K562 (cell line): ENCODE measurements at regions not wholly inside any gene's neighbourhood (a gene's known extent, or its start where the extent isn't known, plus 50 kb on each side); places are given as distances from the start of the nearest gene placed in this dataset.
A peak's percentile ranks its signal among the peaks of the same experiment; 100 is the strongest.

Source experiments
- ATAC-seq: fragments of 200-7000 bp; cut with Tn5 transposase; 3 replicates; pipeline ENCODE4 v1.9.1; 2020; ENCODE audit warnings: moderate library complexity
- BruUV-seq: library from RNA; stranded (reverse); fragments of 400-500 nt; replicated peaks from 2 replicates; lab custom pipeline; 2021; lab: Mats Ljungman, UMichigan
- CTCF ChIA-PET: fragments of 300-600 bp; formaldehyde crosslinking; extraction: SDS; loops from one replicate; lab custom pipeline; 2021; ENCODE audit warnings: low intra/inter-chr PET ratio; lab: Yijun Ruan, JAX
- POLR2A ChIA-PET: fragments of 300-600, 350-650 bp; sonication (Branson Sonifier 250); formaldehyde crosslinking; extraction: SDS; loops from one replicate; lab custom pipeline; 2021; ENCODE audit warnings: antibody characterized with exemption, inconsistent platforms; lab: Yijun Ruan, JAX
- DNase-seq, 4 experiments: peaks; one replicate each; pipeline versions ENCODE4 v3.0.0 to v3.0.0-alpha.2; 2011 to 2018; ENCODE audit warnings: low spot score in 3 of 4, mixed read lengths in 3 of 4; ENCODE audit errors: extremely low read depth in 1 of 4
- FAIRE-seq: peaks from 2 replicates; lab custom pipeline; 2011; peaks lifted over from hg19 to GRCh38; lab: Jason Lieb, UNC
- H2AFZ ChIP-seq: 2 replicates; pipeline ENCODE4 v1.6.0; 2011; ENCODE audit warnings: low read depth, low read length, control low read depth, inconsistent platforms
- H3K27ac ChIP-seq: fragments of 200-600 bp; 3 replicates; pipeline ENCODE4 v1.8.0; 2011; ENCODE audit warnings: low read depth, mild to moderate bottlenecking, control low read depth, inconsistent platforms, low read length, moderate library complexity, mixed read lengths; ENCODE audit errors: extremely low read depth
- H3K27me3 ChIP-seq, 2 experiments: fragments of 300-600 bp in 1 of 2; 2 replicates in 1 of 2; 3 replicates in 1 of 2; pipeline versions ENCODE4 v1.6.0 to v1.8.0; 2011; ENCODE audit warnings: inconsistent platforms in 2 of 2, low read length in 2 of 2, mild to moderate bottlenecking in 1 of 2, mixed read lengths in 1 of 2, moderate library complexity in 1 of 2; ENCODE audit not compliant: control insufficient read depth in 2 of 2, insufficient read depth in 2 of 2
- H3K36me3 ChIP-seq: fragments of 300-600 bp; 3 replicates; pipeline ENCODE4 v1.8.0; 2011; ENCODE audit warnings: mild to moderate bottlenecking, low read length, inconsistent platforms; ENCODE audit not compliant: control insufficient read depth, insufficient read depth
- H3K4me1 ChIP-seq, 2 experiments: fragments of 200-600 bp in 1 of 2; replicated peaks in 1 of 2; 2 replicates in 1 of 2; 3 replicates in 1 of 2; pipeline versions ENCODE4 v1.5.1 to v1.8.0; 2011; ENCODE audit warnings: inconsistent platforms in 2 of 2, low read length in 2 of 2, mild to moderate bottlenecking in 1 of 2, mixed read lengths in 1 of 2, moderate library complexity in 1 of 2; ENCODE audit not compliant: control insufficient read depth in 2 of 2, insufficient read depth in 2 of 2
- H3K4me2 ChIP-seq: 2 replicates; pipeline ENCODE4 v1.6.1; 2011; ENCODE audit warnings: low read length, control low read depth, inconsistent platforms, mixed read lengths; ENCODE audit not compliant: insufficient read depth
- H3K4me3 ChIP-seq: fragments of 200-600 bp; sonication (generic), shearing (Covaris generic); 2 replicates; pipeline ENCODE4 v1.5.1; 2016; ENCODE audit warnings: control low read depth, inconsistent platforms
- H3K79me2 ChIP-seq: fragments of 200-600 bp; 3 replicates; pipeline ENCODE4 v1.8.0; 2011; ENCODE audit warnings: low read length, inconsistent platforms; ENCODE audit not compliant: control insufficient read depth, insufficient read depth
- H3K9ac ChIP-seq, 2 experiments: 2 replicates each; pipeline versions ENCODE4 v1.6.0 to v1.6.1; 2011; ENCODE audit warnings: low read depth in 2 of 2, low read length in 2 of 2, control low read depth in 1 of 2, inconsistent platforms in 1 of 2, mild to moderate bottlenecking in 1 of 2, mixed read lengths in 1 of 2; ENCODE audit not compliant: insufficient read depth in 1 of 2
- H3K9me1 ChIP-seq: one replicate; pipeline ENCODE4 v1.6.0; 2011; ENCODE audit warnings: inconsistent platforms, mild to moderate bottlenecking, low read length, moderate library complexity; ENCODE audit not compliant: control insufficient read depth, insufficient read depth
- H3K9me3 ChIP-seq: replicated peaks from 2 replicates; pipeline ENCODE4 v1.5.1; 2011; ENCODE audit warnings: low read depth, low read length, inconsistent platforms; ENCODE audit not compliant: control insufficient read depth, insufficient read depth
- H4K20me1 ChIP-seq: replicated peaks from 2 replicates; pipeline ENCODE4 v1.6.1; 2011; ENCODE audit warnings: low read length, inconsistent platforms, mixed read lengths; ENCODE audit not compliant: control insufficient read depth, insufficient read depth
- FOS ChIP-seq: IDR thresholded peaks from 3 replicates; pipeline ENCODE4 v1.6.1; 2011; ENCODE audit not compliant: insufficient read length; ENCODE audit errors: extremely low read depth
- GTF2E2 ChIP-seq: fragments of 200-800 bp; sonication (Bioruptor generic); IDR thresholded peaks from 2 replicates; pipeline ENCODE4 v1.6.1; 2016; ENCODE audit warnings: missing genetic modification characterization, missing compliant biosample characterization
- GTF2F1 ChIP-seq: IDR thresholded peaks from 2 replicates; pipeline ENCODE4 v1.6.1; 2011; ENCODE audit warnings: low read depth, low read length, improper control_type of control experiment
- RBBP5 ChIP-seq: fragments of 200-600 bp; sonication (generic); IDR thresholded peaks from 2 replicates; pipeline ENCODE4 v1.6.1; 2012; ENCODE audit warnings: borderline replicate concordance, mild to moderate bottlenecking, low read length, control low read depth, inconsistent platforms; ENCODE audit not compliant: insufficient read depth, poor library complexity, severe bottlenecking
- RFX1 ChIP-seq: fragments of 450-650 bp; IDR thresholded peaks from 2 replicates; pipeline ENCODE4 v1.6.1; 2016; ENCODE audit warnings: mild to moderate bottlenecking, moderate library complexity
- SAFB2 ChIP-seq: fragments of 200-400 bp; formaldehyde crosslinking; IDR thresholded peaks from 2 replicates; pipeline ENCODE4 v1.6.1; 2018; ENCODE audit warnings: borderline replicate concordance, low read length, low read depth, moderate library complexity; ENCODE audit not compliant: severe bottlenecking
- ZNF174 ChIP-seq: fragments of 250-450 bp; sonication (Bioruptor Pico); IDR thresholded peaks from 2 replicates; pipeline ENCODE4 v1.4.0; 2020; ENCODE audit warnings: mild to moderate bottlenecking
- ZZZ3 ChIP-seq: fragments of 450-650 bp; IDR thresholded peaks from 2 replicates; pipeline ENCODE4 v1.6.1; 2016; ENCODE audit warnings: antibody characterized with exemption, mild to moderate bottlenecking, moderate library complexity
- WGBS: fragments of 100-300 bp; shearing (Covaris generic); methylation state at CpG from one replicate; pipeline ENCODE4 v1.1.6; 2016; ENCODE audit warnings: low coverage, mixed read lengths; ENCODE audit not compliant: insufficient coverage; ENCODE audit errors: missing lambda C conversion rate; 5-methylcytosine and 5-hydroxymethylcytosine counted together
- in situ Hi-C: fragments of 300-500 bp; cut with MboI; formaldehyde crosslinking; loops from 4 replicates; pipeline ENCODE4 v1.15.0; 2018; ENCODE audit warnings: inconsistent platforms, mixed read lengths
- intact Hi-C: fragments of 100-400 bp; cut with micrococcal nuclease; formaldehyde crosslinking; loops from 2 replicates; pipeline ENCODE4 v1.14.2; 2022

GRCh38 chr15:56534728-56535127, 69.8 kb upstream of the MNS1 start:
- peaks cover 0 to 11% of the 10 kb centered on the region in 2 experiments; a peak in 4 of 5 replicates for H3K27me3 ChIP-seq
- no peak overlapping the region for H3K4me3 ChIP-seq
- H3K36me3 ChIP-seq: no peaks in the 10 kb centered on the region
- H3K9me3 ChIP-seq: no peaks in the 10 kb centered on the region
- ATAC-seq: no peak
- no peak overlapping the region for H3K9ac ChIP-seq
- TF ChIP-seq RBBP5: no peak
- no peak for TF ChIP-seq FOS
- TF ChIP-seq ZZZ3: no peak
- TF ChIP-seq RFX1: peak; percentile 21; the same call in 1 of the 2 replicates
- in situ Hi-C loops: no loop called here
- H3K79me2 ChIP-seq: no peaks in the 10 kb centered on the region
- no peaks in the 10 kb centered on the region for H3K9me1 ChIP-seq
- WGBS: 6% methylated on average over 4 of the region's 4 CpGs
- ChIA-PET POLR2A (no interaction called here), CTCF (no interaction called here)
- H4K20me1 ChIP-seq: no peaks in the 10 kb centered on the region
- FAIRE-seq: no peak
- intact Hi-C loops: no loop called here
- no peak overlapping the region for H3K27ac ChIP-seq
- H3K4me2 ChIP-seq: no peak overlapping the region
- no TSS peak for BruUV-seq
- H2AFZ ChIP-seq: no peak overlapping the region
- DNase-seq: no peak
- H3K4me1 ChIP-seq: no peaks in the 10 kb centered on the region

GRCh38 chr15:56533731-56534403, 68.9 kb upstream of the MNS1 start:
- 0% methylated on average over 2 of the region's 2 CpGs for WGBS
- Histone ChIP-seq H3K4me3 (no peak overlapping the region), H3K9ac (no peak overlapping the region), H3K9me1 (no peaks in the 10 kb centered on the region)
- ATAC-seq (no peak), FAIRE-seq (no peak)
- intact Hi-C loops: no loop called here
- TF ChIP-seq ZNF174 (CRISPR knock-in tag) (no peak), GTF2F1 (no peak), GTF2E2 (tag) (no peak), SAFB2 (no peak)
- TF ChIP-seq, all 486 proteins: peak for 0
- BruUV-seq: no TSS peak
- Histone ChIP-seq H3K9me3 (no peaks in the 10 kb centered on the region), H3K27me3 (peaks cover 0 to 11% of the 10 kb centered on the region in 2 experiments; a peak in 4 of 5 replicates), H3K79me2 (no peaks in the 10 kb centered on the region), H3K36me3 (no peaks in the 10 kb centered on the region), H3K27ac (no peak overlapping the region), H4K20me1 (no peaks in the 10 kb centered on the region), H2AFZ (no peak overlapping the region), H3K4me1 (no peaks in the 10 kb centered on the region), H3K4me2 (no peak overlapping the region)
- POLR2A ChIA-PET: interaction anchor here (0.9 kb wide), 1 partner anchor 13 kb away, joined by 4 read pairs; no protein-coding TSS in a partner anchor
- in situ Hi-C loops: no loop called here
- CTCF ChIA-PET: no interaction called here
- no peak for DNase-seq
